ENCODE measurements at regions not wholly inside any gene's neighbourhood (a gene's known extent, or its start where the extent isn't known, plus 50 kb on each side); places are given as distances from the start of the nearest gene placed in this dataset.

- TF ChIP-seq, protein P1, sequence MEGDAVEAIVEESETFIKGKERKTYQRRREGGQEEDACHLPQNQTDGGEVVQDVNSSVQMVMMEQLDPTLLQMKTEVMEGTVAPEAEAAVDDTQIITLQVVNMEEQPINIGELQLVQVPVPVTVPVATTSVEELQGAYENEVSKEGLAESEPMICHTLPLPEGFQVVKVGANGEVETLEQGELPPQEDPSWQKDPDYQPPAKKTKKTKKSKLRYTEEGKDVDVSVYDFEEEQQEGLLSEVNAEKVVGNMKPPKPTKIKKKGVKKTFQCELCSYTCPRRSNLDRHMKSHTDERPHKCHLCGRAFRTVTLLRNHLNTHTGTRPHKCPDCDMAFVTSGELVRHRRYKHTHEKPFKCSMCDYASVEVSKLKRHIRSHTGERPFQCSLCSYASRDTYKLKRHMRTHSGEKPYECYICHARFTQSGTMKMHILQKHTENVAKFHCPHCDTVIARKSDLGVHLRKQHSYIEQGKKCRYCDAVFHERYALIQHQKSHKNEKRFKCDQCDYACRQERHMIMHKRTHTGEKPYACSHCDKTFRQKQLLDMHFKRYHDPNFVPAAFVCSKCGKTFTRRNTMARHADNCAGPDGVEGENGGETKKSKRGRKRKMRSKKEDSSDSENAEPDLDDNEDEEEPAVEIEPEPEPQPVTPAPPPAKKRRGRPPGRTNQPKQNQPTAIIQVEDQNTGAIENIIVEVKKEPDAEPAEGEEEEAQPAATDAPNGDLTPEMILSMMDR (tag by site-specific recombination; IDR thresholded peaks at IDR 0.05): no peak
- TF ChIP-seq ZNF280D (tag by site-specific recombination; IDR thresholded peaks at IDR 0.05) (no peak), ATF2 (tag by site-specific recombination; IDR thresholded peaks at IDR 0.05; ENCODE audit: low read depth) (no peak), KLF8 (tag by site-specific recombination; IDR thresholded peaks at IDR 0.05) (no peak)
Measured at GRCh38 chr5:21049901-21050300, 1061.9 kb upstream of the CDH18 start.
